ENCODE measurements at regions not wholly inside any gene's neighbourhood (a gene's known extent, or its start where the extent isn't known, plus 50 kb on each side); places are given as distances from the start of the nearest gene placed in this dataset.
"Not testable (repeated sequence)": the region's sequence is repeated elsewhere in the genome, so short reads cannot be mapped to it uniquely, and the experiment has no call there.

- DNase-seq (ENCODE audit: low read depth in 1 of 2, low spot score in 1 of 2): not testable (repeated sequence)
Observed at GRCh38 chr5:123975521-123975920, 463.5 kb downstream of the CSNK1G3 start.

- DNase-seq (ENCODE audit: low read depth in 1 of 2, low spot score in 1 of 2): no peak
Observed at GRCh38 chr5:123966781-123967180, 454.8 kb downstream of the CSNK1G3 start.

- DNase-seq (ENCODE audit: low read depth in 1 of 2, low spot score in 1 of 2): no peak
Observed at GRCh38 chr5:123965626-123966025, 453.6 kb downstream of the CSNK1G3 start.

DNA sequence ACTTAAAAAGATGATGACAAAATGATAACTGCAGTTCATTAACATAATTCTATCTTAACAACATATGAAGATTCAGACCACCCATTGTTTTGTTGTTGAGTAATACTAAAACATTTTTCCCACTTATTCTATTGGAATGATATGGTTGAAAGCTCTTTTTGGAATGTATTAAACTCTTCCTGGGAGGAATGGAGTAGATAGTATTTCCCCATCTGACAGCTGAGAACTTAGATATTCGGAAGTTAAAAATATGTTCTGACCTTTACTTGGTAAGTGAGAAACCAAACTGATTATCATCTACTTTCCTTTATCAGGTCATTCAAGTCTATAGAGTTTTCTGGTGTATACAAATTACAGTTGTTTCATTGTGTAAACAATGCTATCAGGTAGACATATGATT is 452.9 kb downstream of the CSNK1G3 start:
- no peak for DNase-seq (ENCODE audit: low read depth in 1 of 2, low spot score in 1 of 2)

DNA sequence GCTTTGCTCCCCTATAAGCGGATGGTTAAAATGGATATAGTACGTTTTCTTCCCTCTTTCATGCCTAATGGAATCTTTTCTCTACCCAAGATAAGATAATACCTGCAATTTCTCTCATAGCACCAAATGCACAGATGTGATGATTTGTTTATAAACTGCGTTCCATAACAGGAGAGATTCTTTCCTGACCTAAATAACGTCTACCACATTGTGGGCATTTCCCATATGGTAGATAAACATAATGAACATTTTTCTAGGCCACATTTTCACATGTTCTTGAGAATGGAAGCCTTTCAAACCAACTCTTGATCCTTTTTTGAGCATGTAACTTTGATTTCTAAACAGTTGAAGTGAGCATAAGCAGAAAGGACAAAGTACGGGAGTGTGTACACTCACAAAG is 448.5 kb downstream of the CSNK1G3 start:
- no peak for DNase-seq (ENCODE audit: low read depth in 1 of 2, low spot score in 1 of 2)

DNA sequence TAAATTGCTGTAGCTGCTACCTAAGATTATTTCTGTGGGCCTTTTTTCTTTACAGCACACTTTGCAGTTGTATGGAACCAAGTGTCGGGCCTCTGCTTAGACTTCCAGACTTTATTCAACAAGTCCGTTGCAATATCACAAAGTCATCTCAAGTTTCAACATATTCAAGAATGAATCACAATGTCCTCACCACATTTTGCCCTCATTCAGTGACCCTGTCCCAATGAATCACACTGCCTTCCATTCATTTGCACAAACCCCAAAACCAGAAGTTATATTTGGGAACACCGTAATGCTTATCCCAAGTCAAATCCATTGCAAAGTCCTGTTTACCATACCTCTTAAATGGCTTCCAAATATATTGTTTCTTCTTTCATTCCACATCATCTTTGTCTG is 439.6 kb downstream of the CSNK1G3 start:
- DNase-seq (ENCODE audit: low read depth in 1 of 2, low spot score in 1 of 2): no peak

DNA sequence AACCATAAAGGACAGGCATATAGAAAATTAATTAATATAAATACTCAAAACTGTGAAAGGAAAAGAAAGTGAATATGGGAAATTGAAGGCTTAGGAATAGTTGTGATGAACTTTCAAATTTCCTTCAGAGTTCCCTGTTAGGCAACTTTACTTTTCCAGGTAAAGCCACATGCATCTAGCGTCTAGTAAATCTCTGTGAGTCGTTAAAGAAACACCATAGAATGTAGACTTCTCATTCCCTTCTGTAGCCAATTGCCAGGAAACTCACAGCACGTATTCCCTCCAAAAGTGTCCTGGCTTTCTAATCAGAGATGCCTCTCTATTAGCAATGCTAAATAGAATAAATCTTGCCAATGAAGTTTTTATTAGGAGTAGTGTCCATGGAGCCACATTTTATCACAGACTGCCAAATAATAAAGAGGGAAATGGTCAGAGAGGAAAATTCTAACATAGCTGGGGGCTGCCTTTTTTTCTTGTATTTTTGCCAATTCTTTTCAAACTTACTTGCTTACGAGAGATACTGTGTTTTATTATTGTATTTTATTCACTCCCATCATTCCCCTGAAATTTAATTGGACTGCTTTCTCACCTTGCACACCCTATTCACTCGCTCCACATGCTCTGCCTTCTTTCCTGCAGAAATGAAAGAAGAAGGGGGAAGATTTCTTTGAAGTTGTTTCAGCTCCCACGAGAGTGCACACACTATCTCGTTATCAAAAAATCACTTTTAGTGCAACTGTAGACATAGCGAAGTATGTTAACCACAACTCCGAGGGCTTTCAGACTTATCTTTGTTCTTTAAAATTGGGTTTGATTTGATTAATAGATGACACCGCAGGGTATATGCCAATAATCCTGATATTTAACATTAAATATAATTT is 439.0 kb downstream of the CSNK1G3 start:
- DNase-seq (ENCODE audit: low read depth in 1 of 2, low spot score in 1 of 2): no peak

GRCh38 chr5:123949807-123950340 is 437.9 kb downstream of the CSNK1G3 start:
- DNase-seq (ENCODE audit: low read depth in 1 of 2, low spot score in 1 of 2): no peak

- no peak for DNase-seq (ENCODE audit: low read depth in 1 of 2, low spot score in 1 of 2)
Observed at GRCh38 chr5:123949043-123949804, 437.2 kb downstream of the CSNK1G3 start.

DNA sequence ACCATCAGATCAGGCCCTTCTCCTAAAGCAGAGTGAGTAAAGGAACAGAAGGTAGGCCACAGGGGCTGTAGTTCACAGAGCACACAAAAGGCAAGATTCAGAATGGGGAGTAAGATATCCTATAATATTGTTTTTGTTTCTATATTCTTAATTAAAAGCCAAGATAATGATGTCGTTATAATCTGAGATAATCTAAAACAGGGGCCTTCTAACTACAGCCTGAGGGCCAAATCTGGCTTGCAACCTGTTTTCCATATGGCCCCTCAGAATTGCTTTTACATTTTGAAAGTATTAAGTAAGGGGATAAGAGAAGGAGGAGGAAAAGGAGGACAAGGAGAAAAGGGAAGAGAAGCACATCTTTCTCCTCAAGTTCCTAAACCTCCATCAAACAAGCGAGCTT is 435.8 kb downstream of the CSNK1G3 start:
- DNase-seq (ENCODE audit: low read depth in 1 of 2, low spot score in 1 of 2): no peak

- DNase-seq (ENCODE audit: low read depth in 1 of 2, low spot score in 1 of 2): no peak
Observed at GRCh38 chr5:123945548-123945947, 433.6 kb downstream of the CSNK1G3 start.

GRCh38 chr5:123943151-123943550 is 431.2 kb downstream of the CSNK1G3 start:
- DNase-seq (ENCODE audit: low read depth in 1 of 2, low spot score in 1 of 2): no peak

DNA sequence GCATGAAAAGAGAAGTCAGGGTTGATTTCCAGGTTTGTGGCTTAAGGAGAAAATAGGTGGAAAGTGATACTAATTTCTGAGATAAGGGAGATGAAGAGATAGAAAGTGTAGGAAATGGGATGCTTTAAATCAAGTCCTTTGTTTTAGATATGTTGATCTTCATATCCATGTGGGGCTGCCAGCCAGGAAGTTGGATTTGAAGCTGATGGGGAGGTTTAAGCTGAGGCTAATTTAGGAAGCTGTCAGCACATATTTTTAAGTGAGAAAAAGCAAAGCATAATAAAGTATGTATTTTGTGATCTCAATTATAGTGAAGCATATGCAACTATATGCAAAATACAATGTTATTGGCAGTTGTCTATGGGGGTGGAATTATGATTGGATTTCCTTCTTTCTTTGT is 428.4 kb downstream of the CSNK1G3 start:
- no peak for DNase-seq (ENCODE audit: low read depth in 1 of 2, low spot score in 1 of 2)

DNA sequence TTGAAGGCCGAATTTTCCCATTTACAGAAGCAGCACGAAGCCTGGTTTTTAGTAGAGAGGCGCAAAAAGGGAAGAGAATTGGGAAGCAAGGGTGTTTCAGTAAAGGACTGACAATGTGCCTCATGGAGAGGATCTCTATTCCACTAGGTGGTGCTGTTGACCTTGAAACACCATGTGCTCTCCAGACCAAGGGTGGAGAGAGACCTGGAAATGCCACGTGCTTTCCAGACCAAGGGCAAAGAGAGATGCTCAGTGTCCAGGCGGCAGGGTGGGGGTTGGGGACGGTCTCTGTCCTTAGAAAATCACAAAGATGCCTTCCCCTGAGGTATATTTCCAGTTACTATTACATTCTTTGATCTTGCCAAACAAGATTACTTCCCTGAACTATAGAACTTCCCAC is 425.3 kb downstream of the CSNK1G3 start:
- DNase-seq (ENCODE audit: low read depth in 1 of 2, low spot score in 1 of 2): no peak

- DNase-seq (ENCODE audit: low read depth in 1 of 2, low spot score in 1 of 2): no peak
Observed at GRCh38 chr5:123936548-123936947, 424.6 kb downstream of the CSNK1G3 start.

- DNase-seq (ENCODE audit: low read depth in 1 of 2, low spot score in 1 of 2): not testable (repeated sequence)
Observed at GRCh38 chr5:123933812-123934211, 421.8 kb downstream of the CSNK1G3 start.

- no peak for DNase-seq (ENCODE audit: low read depth in 1 of 2, low spot score in 1 of 2)
Observed at GRCh38 chr5:123929055-123929474, 417.1 kb downstream of the CSNK1G3 start.

DNA sequence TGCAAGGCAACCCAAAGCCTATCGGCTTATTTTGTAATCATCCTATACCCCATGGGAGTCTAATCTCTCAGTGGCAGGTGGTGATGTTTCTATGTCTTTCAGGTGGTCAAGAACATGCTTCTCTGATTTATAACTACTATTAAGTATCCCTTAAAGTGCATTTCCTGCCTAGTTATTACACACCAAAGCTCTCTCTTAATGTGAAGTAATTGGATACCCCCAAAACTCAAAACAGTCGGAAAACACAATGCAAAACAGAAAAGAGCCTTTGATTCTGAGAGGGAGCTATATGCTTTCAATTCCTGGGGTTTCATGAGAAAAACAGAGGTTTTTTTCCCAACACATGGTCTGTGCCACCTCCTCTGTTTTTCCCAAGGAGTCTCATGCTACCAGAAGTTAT is 416.4 kb downstream of the CSNK1G3 start:
- DNase-seq (ENCODE audit: low read depth in 1 of 2, low spot score in 1 of 2): no peak

DNA sequence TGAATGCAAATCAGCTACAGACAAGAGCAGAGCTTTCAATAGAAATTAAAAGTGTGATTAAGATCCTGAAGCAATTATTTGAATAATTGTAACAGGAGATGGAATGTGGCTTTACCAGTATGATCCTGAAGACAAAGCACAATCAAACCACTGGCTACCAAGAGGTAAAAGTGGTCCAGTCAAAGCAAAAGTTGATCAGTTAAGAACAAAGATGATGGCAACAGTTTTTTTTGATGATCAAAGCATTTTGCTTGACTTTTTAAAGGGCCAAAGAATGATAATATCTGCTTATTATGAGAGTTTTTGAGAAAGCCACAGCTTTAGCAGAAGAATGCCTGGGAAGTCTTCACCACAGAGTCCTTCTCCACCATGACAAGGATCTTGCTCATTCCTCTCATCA is 409.2 kb downstream of the CSNK1G3 start:
- no peak for DNase-seq (ENCODE audit: low read depth in 1 of 2, low spot score in 1 of 2)

DNA sequence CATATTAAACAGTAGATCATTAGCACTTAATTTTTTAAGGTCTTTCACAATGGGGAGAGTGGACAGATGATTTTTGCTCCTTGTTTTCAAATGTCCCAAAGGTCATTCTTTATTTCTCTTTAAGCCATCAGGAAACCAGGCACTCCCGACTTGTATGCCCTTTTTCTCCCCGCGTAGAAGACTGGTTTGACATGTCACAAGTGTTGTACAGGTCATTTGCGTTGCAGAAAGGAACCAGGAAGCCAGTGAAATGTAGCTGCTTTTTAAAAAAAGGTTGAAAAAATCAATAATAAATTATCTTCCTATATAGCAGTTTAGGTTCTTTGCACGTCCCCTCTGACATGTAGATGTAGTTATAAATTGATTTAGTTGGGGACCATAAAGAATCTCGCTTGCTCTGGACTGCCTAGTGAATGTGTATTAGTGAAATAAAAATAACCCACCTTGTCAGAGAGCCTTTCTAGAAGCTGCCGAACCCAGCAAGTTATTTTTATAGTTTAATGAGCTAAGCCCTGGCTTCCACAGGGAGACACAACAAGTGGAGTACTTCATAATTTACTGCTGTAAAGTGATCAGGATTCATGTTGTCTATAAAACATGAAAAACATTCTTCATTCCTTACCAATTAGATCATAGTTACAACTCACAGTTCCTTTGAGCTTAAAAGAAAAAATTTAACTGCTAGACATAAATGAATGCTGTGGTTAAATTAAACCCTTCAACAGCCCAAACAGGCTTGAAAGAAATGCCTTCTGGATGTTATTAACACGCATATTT is 404.6 kb downstream of the CSNK1G3 start:
- DNase-seq (ENCODE audit: low read depth in 1 of 2, low spot score in 1 of 2): no peak

DNA sequence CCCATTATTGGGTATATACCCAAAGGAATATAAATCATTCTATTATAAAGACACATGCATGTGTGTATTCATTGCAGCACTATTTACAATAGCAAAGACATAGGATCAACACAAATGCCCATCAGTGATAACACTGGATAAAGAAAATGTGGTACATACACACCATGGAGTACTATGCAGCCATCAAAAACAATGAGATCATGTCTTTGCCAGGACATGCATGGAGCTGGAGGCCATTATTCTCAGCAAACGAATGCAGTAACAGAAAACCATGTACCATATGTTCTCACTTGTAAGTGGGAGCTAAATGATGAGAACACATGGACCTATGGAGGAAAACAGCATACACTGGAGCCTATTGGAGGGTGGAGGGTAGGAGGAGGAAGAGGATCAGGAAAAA is 402.4 kb downstream of the CSNK1G3 start:
- DNase-seq (ENCODE audit: low read depth in 1 of 2, low spot score in 1 of 2): no peak
